Sciatic nerve (tissue), 2 donors: ENCODE measurements at regions not wholly inside any gene's neighbourhood (a gene's known extent, or its start where the extent isn't known, plus 50 kb on each side); places are given as distances from the start of the nearest gene placed in this dataset.

Experiments
- ATAC-seq: fragments of 200-7000 bp; cut with Tn5 transposase; one replicate; pipeline ENCODE4 v1.9.1; 2020; ENCODE audit warnings: mild to moderate bottlenecking, moderate library complexity
- DNase-seq: peaks from one replicate; pipeline ENCODE4 v3.0.0-alpha.2; 2020; ENCODE audit warnings: low spot score
- intact Hi-C: fragments of 100-400 bp; cut with DNase I; formaldehyde crosslinking; loops from one replicate; pipeline ENCODE4 v1.14.2; 2022
- donor health status: DM: no; HTN: no; CAD: no.
- donor health status: DM: no; HTN: no; CAD: no.

GRCh38 chr13:99144306-99144705 is 56.3 kb upstream of the UBAC2 start:
- DNase-seq (no peak), ATAC-seq (no peak)
- intact Hi-C loops = no loop called here

DNA sequence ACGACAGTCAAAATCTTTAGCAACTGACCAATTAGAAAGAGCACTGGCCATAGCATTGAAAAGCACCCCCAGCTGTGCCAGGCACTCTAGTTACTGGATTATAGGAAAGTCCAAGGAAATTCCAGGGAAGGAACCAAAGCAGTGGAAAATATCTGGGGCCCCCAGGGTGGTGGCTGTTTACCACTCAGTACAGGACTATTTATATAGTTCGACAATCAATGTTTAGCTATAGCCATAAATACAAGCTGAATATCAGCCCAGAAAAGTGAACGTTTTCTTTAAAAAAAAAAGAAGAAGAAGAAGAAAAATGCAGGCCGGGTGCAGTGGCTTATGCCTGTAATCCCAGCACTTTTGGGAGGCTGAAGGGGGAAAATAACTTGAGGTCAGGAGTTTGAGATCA is 55.2 kb upstream of the UBAC2 start:
- ATAC-seq (no peak), DNase-seq (no peak)
- intact Hi-C loops = no loop called here

DNA sequence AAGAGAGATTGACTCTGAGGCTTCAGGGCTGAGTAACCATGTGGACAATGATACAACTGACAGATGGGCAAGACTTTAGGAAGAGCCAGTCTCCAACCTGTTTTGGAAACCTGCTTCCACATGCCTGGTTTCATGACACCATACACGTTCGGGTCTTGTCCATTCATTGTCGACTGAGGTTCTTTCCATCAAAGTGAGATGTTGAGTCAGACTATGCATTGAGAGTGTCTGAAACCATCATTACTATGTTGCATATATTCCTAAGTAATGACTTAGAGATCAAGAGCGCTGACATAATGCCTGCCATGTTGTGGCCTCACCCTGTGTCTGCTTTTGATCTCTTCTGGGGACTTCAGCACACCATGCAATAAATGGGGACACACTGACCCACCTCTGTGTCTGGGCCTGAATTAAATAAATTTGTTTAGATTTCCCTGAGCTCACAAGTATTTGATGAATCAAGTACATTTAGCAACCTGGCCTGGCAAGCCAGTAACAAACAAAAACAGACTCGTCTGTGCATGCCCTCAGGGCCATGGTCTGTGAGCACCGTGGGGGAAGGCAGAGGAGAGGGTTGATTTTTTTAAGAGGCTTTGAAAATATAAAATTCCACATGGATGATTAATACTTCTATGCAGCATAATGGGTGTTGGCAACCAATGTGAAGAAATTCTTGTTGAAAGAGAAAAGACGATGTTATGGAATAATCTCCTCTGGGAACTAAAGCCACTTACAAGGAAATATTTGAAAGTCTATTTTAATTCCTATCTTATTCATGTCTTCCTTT is 49.9 kb upstream of the UBAC2 start:
- ATAC-seq = no peak

More for the DNA sequence above, 49.9 kb upstream of the UBAC2 start:
- intact Hi-C loops = no loop called here
- DNase-seq = no peak
